Activated CD8-positive, alpha-beta memory T cell treated with anti-CD3 and anti-CD28 coated beads for 48 hours (primary cell): ENCODE measurements at regions not wholly inside any gene's neighbourhood (a gene's known extent, or its start where the extent isn't known, plus 50 kb on each side); places are given as distances from the start of the nearest gene placed in this dataset.

Source experiments
- DNase-seq, 3 experiments: peaks; one replicate each; pipeline ENCODE4 v3.0.0-alpha.2; 2020; ENCODE audit warnings: low read depth in 2 of 3, low spot score in 2 of 3

- no peak for DNase-seq
Observed at GRCh38 chr6:43909474-43910148, 139.6 kb downstream of the VEGFA start.

- DNase-seq: no peak
Observed at GRCh38 chr6:43907789-43908472, 137.9 kb downstream of the VEGFA start.

- DNase-seq: no peak
Observed at GRCh38 chr6:43907312-43907711, 137.3 kb downstream of the VEGFA start.

GRCh38 chr6:43904311-43905123, 134.5 kb downstream of the VEGFA start:
- DNase-seq: no peak

GRCh38 chr6:43903739-43904290, 133.8 kb downstream of the VEGFA start:
- no peak for DNase-seq

GRCh38 chr6:43901733-43902230, 131.8 kb downstream of the VEGFA start:
- no peak for DNase-seq

GRCh38 chr6:43900916-43901732, 131.1 kb downstream of the VEGFA start:
- DNase-seq: no peak

- DNase-seq: no peak
Observed at GRCh38 chr6:43900560-43900915, 130.5 kb downstream of the VEGFA start.

GRCh38 chr6:43899830-43900229, 129.8 kb downstream of the VEGFA start:
- no peak for DNase-seq

GRCh38 chr6:43898358-43899131, 128.5 kb downstream of the VEGFA start:
- DNase-seq: no peak

- DNase-seq: no peak
Observed at GRCh38 chr6:43897571-43898302, 127.7 kb downstream of the VEGFA start.

- DNase-seq: no peak
Observed at GRCh38 chr6:43896329-43897255, 126.6 kb downstream of the VEGFA start.

- no peak for DNase-seq
Observed at GRCh38 chr6:43895656-43896328, 125.8 kb downstream of the VEGFA start.

GRCh38 chr6:43893073-43893472, 123.1 kb downstream of the VEGFA start:
- DNase-seq: no peak

GRCh38 chr6:43891072-43891870, 121.3 kb downstream of the VEGFA start:
- no peak for DNase-seq

- DNase-seq: no peak
Observed at GRCh38 chr6:43890197-43891062, 120.4 kb downstream of the VEGFA start.
